ENCODE measurements at regions not wholly inside any gene's neighbourhood (a gene's known extent, or its start where the extent isn't known, plus 50 kb on each side); places are given as distances from the start of the nearest gene placed in this dataset.
"Not testable (repeated sequence)": the region's sequence is repeated elsewhere in the genome, so short reads cannot be mapped to it uniquely, and the experiment has no call there.

DNA sequence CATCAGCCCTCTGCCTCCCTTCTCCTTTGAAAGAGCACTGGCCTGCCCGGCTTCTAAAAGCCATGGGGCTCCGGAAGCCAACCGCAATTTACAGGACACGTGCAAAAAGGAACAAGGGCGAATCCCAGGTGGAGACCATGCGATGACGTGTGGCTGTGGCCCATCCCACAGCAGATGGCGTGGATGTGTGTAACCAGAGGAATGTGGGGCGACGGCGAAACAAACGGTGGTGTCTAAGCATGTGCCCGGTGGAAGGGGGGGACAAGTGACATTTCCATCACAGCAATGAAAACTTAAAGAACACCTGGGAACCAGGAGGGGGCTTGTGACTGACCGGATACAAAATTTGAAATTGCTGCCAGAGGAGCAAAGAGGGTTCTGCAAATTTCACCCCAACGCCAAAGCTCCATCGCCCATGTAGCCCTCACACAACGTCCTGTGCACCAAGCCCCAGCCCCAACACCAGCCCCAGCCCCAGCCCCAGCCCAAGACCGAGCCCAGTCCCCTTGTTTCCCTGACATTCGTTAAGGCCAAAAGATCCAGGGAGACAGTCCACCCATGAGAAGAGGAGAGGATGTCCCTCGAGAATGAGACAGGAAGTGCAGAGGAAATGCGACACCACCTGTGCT, 159.7 kb upstream of the ZNF337 start:
- Mint-ChIP-seq H3K27me3 (ENCODE audit: low read depth) (peaks cover 48% of the 10 kb centered on the region), H3K4me1 (peaks cover 5% of the 10 kb centered on the region), H3K4me3 (no peak overlapping the region), H3K9me3 (peaks cover 5% of the 10 kb centered on the region), H3K27ac (no peak overlapping the region), H3K36me3 (ENCODE audit: low read depth) (no peaks in the 10 kb centered on the region)
- TF ChIP-seq, protein P1, sequence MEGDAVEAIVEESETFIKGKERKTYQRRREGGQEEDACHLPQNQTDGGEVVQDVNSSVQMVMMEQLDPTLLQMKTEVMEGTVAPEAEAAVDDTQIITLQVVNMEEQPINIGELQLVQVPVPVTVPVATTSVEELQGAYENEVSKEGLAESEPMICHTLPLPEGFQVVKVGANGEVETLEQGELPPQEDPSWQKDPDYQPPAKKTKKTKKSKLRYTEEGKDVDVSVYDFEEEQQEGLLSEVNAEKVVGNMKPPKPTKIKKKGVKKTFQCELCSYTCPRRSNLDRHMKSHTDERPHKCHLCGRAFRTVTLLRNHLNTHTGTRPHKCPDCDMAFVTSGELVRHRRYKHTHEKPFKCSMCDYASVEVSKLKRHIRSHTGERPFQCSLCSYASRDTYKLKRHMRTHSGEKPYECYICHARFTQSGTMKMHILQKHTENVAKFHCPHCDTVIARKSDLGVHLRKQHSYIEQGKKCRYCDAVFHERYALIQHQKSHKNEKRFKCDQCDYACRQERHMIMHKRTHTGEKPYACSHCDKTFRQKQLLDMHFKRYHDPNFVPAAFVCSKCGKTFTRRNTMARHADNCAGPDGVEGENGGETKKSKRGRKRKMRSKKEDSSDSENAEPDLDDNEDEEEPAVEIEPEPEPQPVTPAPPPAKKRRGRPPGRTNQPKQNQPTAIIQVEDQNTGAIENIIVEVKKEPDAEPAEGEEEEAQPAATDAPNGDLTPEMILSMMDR (IDR thresholded peaks at IDR 0.05; ENCODE audit: unreplicated experiment in 3 of 3) = no peak

DNA sequence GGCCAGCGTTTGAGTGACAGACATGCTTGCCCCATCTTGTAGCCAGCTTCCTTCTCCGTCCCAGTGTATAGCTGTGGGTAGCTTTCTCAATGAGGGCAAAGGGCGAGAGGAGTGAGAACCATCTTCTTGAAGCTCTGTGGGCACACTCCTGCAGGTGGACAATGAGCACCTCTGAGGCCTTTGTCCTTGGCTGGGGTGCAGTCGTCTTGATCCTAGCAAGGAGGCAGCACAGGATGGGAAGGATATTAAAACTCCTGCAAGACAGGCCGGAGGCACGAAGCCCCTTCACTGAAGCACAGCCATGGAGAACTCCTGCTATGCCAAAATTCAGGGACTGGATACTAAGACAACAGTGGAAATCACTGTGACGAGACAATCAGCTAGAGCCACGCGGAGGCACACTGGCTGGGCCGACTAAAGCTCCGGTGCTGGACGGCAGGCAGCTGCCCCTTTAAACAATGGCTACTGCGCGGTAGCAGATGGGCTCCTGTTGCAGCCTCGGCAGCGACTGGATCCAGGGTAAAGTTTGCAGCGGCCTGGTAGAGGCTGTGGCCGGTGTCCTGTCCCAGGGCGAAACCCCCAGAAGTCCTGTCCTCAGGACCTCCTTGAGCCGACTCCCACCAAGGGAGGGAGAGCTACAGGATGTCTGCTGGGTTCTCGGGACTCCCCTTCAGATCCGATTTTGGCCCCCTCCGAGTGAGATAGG, 159.0 kb upstream of the ZNF337 start:
- H3K36me3 Mint-ChIP-seq (ENCODE audit: low read depth); H3K4me3 Mint-ChIP-seq; H3K27ac Mint-ChIP-seq; H3K4me1 Mint-ChIP-seq; H3K9me3 Mint-ChIP-seq: not testable (repeated sequence)
- H3K27me3 Mint-ChIP-seq (ENCODE audit: low read depth) = peaks cover 40% of the 10 kb centered on the region

DNA sequence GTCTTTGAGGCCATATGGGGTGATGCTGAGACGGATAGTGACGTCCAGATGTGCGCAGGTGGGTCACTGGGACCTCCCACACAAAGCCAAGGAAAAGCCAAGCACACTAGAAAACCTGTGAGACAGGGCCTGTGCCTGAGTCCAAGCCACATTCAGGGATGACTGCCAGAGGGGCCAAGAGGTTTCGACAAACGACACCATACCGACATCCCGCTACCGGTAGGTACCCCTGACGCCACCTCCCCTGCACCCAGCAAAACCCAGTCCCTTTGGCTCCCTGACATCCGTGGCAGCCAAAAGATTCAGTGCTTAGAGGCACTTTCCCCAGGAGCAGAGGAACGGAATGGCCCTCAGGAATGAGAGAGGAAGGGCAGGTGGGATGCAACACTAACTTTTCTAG, 158.0 kb upstream of the ZNF337 start:
- H3K4me3 Mint-ChIP-seq; H3K27ac Mint-ChIP-seq; H3K4me1 Mint-ChIP-seq; H3K36me3 Mint-ChIP-seq (ENCODE audit: low read depth); H3K9me3 Mint-ChIP-seq: not testable (repeated sequence)
- H3K27me3 Mint-ChIP-seq (ENCODE audit: low read depth) = peaks cover 30% of the 10 kb centered on the region

- H3K9me3 Mint-ChIP-seq; H3K36me3 Mint-ChIP-seq (ENCODE audit: low read depth); H3K4me3 Mint-ChIP-seq; H3K27ac Mint-ChIP-seq; H3K4me1 Mint-ChIP-seq: not testable (repeated sequence)
- peaks cover 22% of the 10 kb centered on the region for H3K27me3 Mint-ChIP-seq (ENCODE audit: low read depth)
Measured at GRCh38 chr20:25853718-25854388, 157.2 kb upstream of the ZNF337 start.

GRCh38 chr20:25852968-25853717, 156.5 kb upstream of the ZNF337 start:
- not testable (repeated sequence) for H3K27ac Mint-ChIP-seq; H3K4me1 Mint-ChIP-seq; H3K9me3 Mint-ChIP-seq; H3K36me3 Mint-ChIP-seq (ENCODE audit: low read depth); H3K4me3 Mint-ChIP-seq
- H3K27me3 Mint-ChIP-seq (ENCODE audit: low read depth) = peaks cover 18% of the 10 kb centered on the region

- not testable (repeated sequence) for H3K4me3 Mint-ChIP-seq; H3K9me3 Mint-ChIP-seq; H3K27ac Mint-ChIP-seq; H3K4me1 Mint-ChIP-seq; H3K36me3 Mint-ChIP-seq (ENCODE audit: low read depth); H3K27me3 Mint-ChIP-seq (ENCODE audit: low read depth)
Measured at GRCh38 chr20:25850133-25850532, 153.5 kb upstream of the ZNF337 start.

DNA sequence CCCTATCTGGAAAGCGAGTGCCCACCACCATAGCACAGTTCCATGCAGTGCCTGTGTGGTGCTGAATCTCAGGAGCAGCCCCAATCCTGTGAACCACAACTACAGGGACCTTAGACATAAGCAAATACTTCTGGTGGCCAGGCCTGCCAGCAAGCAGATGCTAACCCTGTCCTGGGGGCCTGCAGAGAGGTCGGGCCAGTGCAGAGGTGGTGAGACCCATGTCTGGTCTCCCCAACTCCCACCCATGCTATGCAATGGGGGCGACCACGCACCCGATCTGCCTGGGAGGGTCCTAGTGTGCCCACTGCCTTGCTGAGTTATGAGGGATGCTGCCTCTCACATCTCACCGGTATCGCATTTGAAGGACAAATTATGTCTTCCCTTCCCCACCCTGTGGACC, 151.6 kb upstream of the ZNF337 start:
- H3K27ac Mint-ChIP-seq = no peak overlapping the region
- no peaks in the 10 kb centered on the region for H3K4me1 Mint-ChIP-seq
- peaks cover 2% of the 10 kb centered on the region for H3K9me3 Mint-ChIP-seq

DNA sequence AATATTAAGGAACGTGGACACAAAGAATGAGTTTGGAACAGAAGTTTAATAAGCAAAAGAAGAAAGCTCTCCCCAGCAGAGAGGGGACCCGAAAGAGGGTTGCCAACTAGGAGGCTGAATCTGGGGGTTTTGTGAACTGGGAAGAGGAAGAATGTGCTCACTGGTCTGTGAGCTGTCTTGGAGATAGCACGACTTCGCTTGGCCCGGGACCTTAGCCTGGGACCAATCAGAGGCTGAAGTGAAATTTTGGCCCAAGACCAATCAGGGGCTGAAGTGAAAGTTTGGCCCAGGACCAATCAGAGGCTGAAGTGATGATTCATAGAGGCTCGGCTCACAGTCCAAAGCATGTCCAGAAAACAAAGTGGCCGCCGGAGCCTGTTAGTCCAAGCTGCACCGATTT, 148.0 kb upstream of the ZNF337 start:
- not testable (repeated sequence) for H3K27me3 Mint-ChIP-seq (ENCODE audit: low read depth); H3K4me1 Mint-ChIP-seq; H3K4me3 Mint-ChIP-seq; H3K9me3 Mint-ChIP-seq; H3K36me3 Mint-ChIP-seq (ENCODE audit: low read depth); H3K27ac Mint-ChIP-seq

More for the DNA sequence above, 151.6 kb upstream of the ZNF337 start:
- Mint-ChIP-seq H3K27me3 (ENCODE audit: low read depth) (no peaks in the 10 kb centered on the region), H3K4me3 (no peak overlapping the region), H3K36me3 (ENCODE audit: low read depth) (no peaks in the 10 kb centered on the region)
- TF ChIP-seq, protein P1 (IDR thresholded peaks at IDR 0.05; ENCODE audit: unreplicated experiment in 3 of 3) = no peak

GRCh38 chr20:25813511-25813910, 116.9 kb upstream of the ZNF337 start:
- not testable (repeated sequence) for H3K4me3 Mint-ChIP-seq; H3K27me3 Mint-ChIP-seq (ENCODE audit: low read depth)

GRCh38 chr20:25798174-25798993, 101.7 kb upstream of the ZNF337 start:
- H3K9me3 Mint-ChIP-seq; H3K27me3 Mint-ChIP-seq (ENCODE audit: low read depth); H3K4me3 Mint-ChIP-seq; H3K27ac Mint-ChIP-seq; H3K36me3 Mint-ChIP-seq (ENCODE audit: low read depth); H3K4me1 Mint-ChIP-seq: not testable (repeated sequence)

More at GRCh38 chr20:25813511-25813910, 116.9 kb upstream of the ZNF337 start:
- not testable (repeated sequence) for H3K27ac Mint-ChIP-seq; H3K36me3 Mint-ChIP-seq (ENCODE audit: low read depth); H3K9me3 Mint-ChIP-seq; H3K4me1 Mint-ChIP-seq

DNA sequence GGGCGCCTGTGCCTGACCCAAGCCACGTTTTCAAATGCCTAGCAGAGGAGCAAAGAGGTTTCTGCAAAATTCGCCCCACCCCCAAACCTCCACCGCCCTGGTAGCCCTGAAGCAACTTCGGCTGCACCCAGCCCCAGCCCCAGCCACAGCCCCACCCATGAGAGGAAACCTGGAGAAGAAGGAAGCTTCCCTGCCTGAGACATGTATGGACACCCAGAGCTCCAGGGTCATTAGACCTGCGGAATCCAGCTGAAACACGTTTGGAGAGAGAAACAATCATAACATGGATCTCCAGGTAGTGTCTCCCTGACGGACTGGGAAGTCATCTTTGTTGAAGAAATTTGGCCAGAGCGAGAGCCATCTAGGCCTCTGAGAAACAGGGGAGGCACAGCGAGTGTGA, 100.4 kb upstream of the ZNF337 start:
- not testable (repeated sequence) for H3K4me3 Mint-ChIP-seq; H3K4me1 Mint-ChIP-seq; H3K27ac Mint-ChIP-seq; H3K9me3 Mint-ChIP-seq; H3K36me3 Mint-ChIP-seq (ENCODE audit: low read depth); H3K27me3 Mint-ChIP-seq (ENCODE audit: low read depth)

DNA sequence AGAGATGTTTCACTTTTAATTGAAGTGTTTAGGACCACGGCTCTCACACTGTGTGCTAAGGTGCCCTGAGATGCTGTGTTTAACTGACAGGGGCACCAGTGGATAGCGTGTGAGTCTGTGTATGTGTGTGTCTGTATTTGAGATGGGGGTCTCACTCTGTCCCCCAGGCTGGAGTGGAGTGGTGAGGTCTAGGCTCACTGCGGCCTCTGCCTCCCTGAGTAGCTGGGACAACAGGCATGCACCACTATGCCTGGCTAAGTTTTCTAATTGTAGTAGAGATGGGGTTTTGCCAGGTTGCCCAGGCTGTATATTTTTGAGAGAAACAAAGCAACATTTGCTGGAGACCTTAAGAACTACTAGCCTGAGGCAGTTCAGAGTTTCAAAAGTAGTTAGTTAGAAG, 80.6 kb upstream of the ZNF337 start:
- H3K27me3 Mint-ChIP-seq (ENCODE audit: low read depth); H3K27ac Mint-ChIP-seq; H3K36me3 Mint-ChIP-seq (ENCODE audit: low read depth); H3K9me3 Mint-ChIP-seq; H3K4me3 Mint-ChIP-seq; H3K4me1 Mint-ChIP-seq: not testable (repeated sequence)

Data from nephron (organoid).